Stimulated activated CD4-positive, alpha-beta T cell treated with anti-CD3 and anti-CD28 coated beads, Interleukin-15, amount 100 ng/mL, for 24 hours (primary cell): ENCODE measurements at regions not wholly inside any gene's neighbourhood (a gene's known extent, or its start where the extent isn't known, plus 50 kb on each side); places are given as distances from the start of the nearest gene placed in this dataset.

ENCODE experiments used
- DNase-seq: peaks from one replicate; pipeline ENCODE4 v3.0.0-alpha.2; 2020

DNA sequence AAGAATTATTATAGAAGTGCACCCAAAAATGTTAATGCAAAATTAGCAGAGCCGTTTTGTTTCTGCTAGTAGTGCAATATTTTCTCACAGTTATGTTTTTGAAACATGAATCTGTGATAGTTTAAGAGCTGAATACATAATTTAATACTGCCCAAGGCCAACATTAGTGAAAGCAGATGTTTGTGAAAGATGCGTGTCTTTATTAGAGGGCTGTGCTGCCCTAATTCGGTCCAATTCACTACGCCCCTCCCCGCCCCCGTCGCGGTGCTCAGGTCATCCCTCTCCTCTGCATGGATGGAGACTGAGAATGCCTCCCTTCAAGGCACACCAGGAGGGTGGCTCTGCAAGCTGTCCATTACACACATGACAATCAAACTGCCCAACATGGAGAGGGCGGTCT, 172.0 kb downstream of the TEX36 start:
- no peak for DNase-seq

DNA sequence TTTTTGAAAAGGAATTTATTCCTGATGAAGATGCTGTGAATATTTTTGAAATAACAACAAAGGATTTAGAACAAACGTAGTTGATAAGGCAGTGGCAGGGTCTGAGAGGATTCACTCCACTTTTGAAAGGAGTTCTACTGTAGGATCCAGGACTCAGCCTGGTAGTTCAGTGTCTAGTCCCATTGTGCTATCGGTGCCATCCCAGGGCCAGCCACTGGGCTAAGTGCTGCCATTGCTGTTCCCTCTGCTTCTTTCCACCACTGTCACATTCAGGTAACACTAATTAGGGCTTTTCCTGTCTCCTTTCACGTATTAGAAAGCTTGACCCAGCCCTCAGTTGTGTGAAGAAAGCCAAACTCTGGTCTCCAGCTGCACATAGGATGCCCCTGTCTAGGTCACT, 177.3 kb downstream of the TEX36 start:
- no peak for DNase-seq

DNA sequence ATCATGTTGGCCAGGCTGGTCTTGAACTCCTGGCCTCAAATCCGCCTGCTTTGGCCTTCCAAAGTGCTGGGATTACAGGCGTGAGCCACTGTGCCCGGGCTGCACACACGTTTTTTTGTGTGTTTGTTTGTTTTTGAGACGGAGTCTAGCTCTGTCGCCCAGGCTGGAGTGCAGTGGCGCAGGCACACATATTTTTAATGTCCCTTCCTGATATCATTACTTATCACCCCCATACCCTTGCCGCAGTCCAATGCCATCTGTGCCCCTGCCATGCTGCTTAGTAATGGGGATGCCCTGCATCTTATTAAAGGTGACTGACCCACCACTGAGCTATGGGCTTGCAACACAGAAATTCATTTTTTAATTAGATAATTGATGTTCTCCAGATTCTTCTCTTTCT, 180.7 kb downstream of the TEX36 start:
- no peak for DNase-seq

DNA sequence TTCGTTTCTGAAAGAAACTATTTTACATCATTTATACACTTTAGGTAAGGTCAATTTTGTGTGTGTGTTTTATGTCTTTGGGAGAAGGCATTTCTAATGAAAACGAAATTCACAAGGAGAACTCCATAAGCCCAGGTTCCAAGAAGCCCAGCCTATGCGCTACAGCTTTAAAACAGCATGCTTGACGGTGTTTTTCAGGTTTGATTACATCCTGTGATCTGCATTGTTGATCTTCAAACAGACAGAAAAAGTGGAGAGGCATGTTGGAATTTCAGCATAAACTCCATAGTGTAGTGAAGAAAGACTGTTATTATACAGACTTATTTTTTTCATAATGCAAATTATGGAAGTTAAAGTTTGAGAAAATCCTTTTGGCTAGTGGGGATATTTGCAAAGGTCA, 187.6 kb downstream of the TEX36 start:
- DNase-seq: no peak

DNA sequence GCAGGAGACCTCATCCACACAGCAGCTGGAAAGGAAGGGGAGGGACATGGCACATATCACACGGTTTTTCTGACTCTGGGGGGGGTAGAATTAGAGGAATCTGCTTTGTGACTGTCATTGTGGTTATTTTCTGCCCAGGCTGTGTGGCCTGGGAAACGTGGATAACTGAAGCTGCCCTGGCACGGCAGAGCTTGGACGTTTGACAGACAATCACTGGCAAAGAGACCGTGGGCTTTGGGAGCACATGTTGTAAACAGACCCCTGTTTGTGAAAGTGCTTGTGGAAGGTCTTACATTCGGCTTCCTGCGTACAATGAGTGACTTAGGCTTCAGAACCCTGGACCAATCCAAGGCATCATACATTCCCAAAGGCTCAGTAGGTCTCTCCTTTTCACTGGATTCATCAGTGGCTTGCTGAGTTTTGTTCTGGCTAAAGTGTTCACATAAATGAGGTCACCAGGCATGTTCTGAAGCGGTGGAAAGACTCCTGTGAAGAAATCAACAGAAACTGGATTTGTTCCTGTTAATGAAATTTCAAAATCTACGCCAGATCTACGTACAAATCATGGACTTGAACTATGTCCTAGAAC, 188.2 kb downstream of the TEX36 start:
- DNase-seq: no peak

DNA sequence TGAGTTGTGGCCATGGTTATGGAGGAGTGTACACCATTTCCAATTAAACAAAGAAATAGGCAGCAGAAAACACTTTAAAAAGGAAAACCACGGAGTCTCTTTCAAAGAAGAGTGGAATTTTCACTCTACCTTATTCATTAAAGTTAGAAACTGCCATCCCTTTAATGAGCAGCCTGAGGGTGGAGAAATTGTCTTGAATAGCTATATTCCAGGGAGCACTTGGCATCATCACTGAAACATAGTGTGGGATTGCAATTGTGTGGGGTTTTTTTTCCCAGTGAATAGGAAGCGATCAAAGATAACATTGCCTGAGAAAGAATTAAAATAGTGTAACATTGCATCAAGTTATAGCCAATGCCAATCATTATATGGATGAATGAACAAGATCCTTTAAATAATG, 191.6 kb downstream of the TEX36 start:
- no peak for DNase-seq

DNA sequence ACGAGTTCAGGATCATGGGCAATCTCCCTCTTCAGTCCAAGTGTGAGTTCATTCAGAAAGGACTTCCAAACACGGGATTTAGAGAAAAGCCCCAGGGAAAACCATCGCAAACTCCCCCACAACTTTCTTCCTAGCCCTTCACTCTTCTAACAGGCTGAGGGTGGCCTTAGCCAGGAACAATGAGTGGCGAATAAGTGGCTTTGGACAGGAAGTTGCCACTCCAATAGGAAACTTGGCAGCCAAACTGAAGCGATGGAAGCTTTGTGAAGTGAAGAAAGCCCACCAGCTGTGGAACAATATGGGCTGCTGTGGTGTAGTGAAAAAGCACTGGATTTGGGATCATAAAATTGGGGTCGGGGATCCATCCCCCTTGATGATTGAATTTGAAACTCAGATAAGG, 193.2 kb downstream of the TEX36 start:
- DNase-seq: no peak

DNA sequence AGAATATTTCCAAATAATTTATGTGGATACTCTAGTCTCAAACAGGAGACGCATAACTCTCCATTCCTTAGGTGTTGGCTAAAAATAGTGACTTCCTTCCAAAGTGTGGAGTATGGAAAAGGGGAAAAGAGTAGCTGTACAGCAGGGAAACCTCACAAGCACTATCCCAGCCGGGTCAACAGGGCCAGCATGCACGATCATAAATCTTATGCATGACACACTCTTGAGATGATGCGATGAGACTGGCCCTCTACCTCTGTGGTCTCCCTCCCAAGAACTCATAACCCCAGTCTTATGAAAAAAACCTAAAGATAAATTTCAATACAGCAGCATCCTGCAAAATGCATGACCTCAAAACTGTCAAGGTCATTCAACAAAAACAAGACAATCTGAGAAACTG, 197.3 kb downstream of the TEX36 start:
- no peak for DNase-seq

DNA sequence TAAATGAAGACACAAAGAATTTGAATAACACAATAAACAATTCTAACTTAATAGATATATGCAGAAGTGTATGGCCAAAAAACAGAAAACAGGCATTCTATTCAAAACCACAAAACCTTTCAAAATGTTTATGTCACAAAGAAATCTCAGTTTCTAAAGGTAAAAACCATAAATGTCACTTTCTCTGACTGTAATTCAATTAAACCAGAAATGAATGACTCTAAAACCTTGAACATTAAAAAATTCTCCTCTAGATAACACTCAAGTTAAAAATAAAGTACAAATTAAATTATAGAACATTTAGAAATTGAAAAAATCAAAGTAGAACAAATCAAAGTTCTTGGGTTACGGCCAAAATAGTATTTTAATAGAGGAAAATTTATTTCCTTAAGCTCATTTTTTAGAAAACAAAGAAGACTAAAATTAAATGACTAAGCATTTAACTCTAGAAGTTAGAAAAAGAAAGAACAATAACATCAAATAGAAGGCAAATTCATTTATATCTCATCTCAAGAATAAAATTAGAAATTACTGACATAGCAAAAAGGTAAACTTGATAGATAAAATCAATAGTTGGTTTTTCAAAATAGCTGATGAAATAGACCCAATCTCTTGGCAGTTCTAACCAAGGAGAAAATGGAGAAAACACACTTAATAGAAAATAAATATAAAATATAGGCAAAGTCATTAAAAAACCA, 198.8 kb downstream of the TEX36 start:
- no peak for DNase-seq

DNA sequence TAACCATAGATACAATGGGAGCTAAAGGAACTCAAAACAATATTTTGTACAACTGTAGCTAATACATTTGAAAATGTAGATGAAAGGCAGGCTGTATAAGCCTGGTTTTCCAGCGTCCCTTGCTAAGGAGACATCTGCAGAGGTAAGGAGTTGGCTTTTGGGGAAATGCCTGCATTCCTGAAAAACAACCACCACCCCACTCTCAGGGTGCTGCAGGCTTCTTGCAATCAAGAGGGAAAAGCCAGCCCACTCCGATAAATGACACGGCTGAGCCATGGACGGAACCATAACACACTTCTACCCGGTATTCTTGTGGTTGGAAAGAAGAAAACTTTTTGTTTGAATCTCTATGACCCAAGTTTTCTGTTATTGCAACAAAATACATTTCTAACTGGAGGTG, 200.3 kb downstream of the TEX36 start:
- DNase-seq: no peak

DNA sequence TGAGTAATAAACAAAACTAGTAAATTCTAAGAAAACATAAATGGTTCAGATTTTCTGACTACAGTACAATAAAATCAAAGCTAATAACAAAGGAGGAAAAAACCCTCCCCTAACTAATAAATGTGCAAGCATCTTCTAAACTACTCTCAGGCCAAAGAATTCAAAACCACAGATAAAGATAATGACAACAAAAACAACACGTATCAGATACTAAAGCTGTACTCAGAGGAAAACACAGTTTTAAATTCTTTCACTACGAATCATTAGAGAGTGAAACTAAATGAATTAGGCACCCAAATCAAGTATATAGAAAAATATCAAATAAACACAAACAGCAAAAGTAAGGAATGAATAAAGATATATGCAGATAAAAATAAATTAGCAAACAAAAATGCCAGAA, 200.9 kb downstream of the TEX36 start:
- no peak for DNase-seq

DNA sequence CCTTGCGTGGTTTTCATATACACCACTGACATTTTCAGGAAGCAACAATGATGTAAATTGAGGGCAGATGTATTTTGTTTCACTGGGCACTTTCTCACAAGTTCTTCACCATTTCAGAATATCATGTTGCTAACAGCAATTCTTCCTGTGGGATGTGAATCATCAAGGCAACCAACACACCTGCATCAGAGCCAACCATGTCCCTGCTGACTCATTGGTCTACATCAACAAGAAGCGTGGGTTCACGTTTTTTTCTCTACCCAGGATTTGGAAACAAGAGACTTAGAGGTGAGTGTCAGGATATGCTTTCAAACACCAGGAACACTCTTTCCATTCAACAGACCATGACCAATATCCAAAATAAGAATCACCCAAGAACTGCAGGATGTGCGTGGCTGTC, 203.9 kb downstream of the TEX36 start:
- no peak for DNase-seq

DNA sequence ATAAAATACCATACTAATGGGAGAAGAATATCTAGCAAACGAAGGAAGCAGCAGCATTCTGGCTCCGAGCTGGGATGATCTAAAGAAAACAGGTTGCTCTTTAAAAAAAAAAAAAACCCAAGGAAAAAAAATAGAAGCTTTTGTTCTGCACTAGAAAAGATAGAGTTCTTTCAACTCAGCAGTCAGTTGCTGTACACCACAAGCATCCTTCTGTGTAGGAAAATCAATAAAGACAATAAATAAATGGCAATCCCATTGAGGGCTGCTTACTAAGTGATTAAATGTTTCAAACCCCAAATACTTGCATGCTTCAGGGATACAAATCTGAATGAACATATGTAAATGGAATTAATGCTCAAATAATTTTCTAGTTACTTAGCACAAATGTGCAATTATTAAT, 207.1 kb downstream of the TEX36 start:
- DNase-seq: no peak

DNA sequence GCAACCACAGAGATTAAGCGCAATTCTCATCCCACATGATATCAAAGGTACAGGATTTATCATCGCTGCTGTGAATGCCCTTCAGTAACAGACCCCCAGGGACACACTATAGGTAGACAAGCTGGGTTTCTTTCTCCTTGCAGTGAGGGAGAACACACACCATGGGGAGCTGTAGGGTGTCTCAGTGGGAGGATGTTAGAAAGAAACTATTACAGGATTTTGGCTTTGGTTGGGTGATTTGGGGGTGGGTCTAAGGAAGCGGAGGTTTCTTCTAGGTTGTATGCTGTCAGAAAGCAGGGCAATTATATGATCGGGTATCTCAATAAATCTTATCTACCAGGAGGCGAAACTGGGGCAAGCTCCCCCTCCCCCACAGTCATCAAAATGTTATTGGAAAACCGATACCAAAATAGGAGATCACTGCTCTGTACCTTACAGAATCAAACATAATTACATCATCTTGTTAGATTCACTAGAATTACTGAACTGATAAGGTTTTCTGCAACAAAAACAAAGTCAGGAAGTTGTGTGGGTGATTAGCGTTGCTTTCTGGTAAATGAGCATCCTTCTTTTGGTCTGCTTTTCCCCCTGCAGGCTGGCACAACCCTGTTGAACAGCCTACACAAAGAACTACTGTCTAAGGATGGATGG, 209.7 kb downstream of the TEX36 start:
- DNase-seq: no peak

DNA sequence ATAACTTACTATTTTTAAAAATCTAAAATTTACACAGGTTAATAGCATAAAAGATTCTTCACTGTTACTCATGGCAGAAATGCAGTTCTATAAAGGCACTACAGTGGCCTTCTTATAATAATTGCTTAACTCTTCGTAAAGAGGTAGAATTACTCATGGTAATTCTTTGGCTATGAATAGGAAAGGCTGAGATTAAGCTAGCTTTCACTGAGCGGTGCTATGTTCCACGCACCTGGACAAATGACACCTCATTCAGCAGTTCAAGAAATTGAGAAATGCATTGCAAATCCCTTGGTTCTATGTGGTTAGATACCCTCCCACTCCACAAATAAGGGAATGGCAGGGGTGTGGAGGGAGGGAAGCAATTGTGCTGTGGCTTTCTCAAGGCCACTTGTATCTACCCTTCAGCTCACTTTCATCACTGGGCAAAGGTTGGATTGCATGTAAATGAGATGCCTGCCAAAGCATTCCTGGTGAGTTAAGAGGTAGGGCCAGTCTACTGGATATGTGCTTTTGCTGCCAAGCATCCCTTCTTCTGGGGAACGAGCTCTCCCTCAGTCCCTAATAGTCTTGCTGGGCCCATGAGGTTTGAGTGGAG, 210.9 kb downstream of the TEX36 start:
- no peak for DNase-seq

DNA sequence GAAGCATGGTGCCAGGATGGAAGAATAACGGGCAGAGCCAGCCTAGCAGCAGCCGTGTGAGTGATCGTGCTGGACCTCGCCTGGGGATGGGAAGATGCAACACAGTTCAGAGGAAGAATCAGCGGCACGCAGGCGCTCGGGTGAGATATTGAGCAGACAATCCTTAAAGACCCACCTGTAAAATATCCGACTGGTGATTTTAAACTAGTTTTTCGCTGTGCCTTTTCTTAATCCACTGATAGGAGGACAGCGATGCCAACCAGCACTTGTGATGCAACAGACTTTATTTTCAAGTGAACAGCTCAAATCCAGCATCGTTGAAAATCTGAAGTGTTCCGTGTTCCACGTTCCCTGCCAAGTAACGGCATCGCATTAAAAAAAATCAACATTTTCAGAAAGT, 214.7 kb downstream of the TEX36 start:
- no peak for DNase-seq

DNA sequence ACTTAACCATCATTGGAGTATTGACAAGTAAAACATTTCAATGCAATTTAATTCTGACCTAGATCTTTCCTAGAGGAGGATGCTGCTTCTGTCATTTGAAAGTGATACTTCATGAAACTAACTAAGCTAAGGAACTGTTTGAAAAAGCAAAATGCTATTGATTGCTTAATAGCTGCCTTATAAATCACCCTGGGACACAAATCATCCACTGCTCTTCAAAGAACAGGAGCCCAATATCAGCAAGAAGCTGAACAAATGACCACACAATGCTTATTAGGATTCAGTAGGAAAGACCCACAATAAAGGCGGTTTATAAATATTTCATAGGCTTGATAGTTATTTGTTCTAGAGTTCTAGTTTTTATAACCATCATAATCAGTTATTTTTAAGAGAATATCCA, 216.3 kb downstream of the TEX36 start:
- DNase-seq: no peak

DNA sequence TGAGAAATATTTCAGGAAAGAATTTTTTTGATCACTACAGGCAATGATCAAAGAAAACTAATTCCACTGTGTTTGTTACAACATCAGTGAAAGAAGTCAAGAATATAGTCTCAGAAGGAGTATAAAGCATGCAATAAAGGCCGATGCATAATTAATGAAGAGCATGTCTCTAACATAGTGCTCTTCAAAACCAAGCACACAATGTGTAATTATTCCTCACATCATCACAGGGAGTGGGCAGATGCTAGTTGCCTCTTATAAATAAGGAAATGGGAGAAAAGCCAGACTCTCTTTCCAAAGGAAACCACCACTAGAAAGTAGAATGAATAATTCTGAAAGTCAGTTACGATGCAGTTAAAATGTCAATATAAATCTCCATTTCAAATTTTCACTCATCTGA, 220.1 kb downstream of the TEX36 start:
- no peak for DNase-seq

DNA sequence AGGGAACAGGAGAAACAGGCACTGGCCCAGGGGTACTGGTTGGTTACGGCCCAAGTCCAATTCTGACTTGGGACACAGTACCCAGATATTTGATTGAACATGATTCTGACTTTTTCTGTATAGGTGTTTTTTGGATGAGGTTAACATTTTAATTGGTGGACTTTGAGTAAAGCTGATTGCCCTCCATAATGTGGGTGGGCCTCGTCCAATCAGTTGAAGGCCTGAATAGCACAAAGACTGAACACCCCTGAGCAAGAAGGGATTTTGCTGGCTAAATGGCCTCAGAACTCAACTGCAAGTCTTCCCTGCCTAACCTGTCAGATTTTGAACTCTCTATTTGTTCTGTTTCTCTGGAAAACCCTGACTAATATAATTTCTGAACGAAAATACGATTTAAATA, 222.6 kb downstream of the TEX36 start:
- no peak for DNase-seq

DNA sequence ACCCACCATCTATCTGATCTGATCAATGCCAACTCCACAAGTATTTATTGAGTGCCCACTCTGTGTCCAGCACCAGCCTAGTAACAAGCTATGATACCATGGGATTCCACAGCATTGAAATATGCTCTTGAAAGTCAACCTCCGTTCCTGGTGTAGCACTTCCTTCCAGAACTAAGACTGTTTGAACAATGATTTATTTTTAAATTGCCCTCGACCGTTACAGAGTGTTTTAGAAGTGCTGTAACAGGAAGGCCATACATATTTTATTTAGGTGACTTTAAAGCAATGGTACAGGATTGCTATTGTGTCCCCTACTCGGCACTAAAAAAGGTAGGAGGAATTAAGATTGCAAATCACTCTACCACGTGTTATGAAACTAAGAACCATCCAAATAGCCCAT, 225.6 kb downstream of the TEX36 start:
- no peak for DNase-seq

DNA sequence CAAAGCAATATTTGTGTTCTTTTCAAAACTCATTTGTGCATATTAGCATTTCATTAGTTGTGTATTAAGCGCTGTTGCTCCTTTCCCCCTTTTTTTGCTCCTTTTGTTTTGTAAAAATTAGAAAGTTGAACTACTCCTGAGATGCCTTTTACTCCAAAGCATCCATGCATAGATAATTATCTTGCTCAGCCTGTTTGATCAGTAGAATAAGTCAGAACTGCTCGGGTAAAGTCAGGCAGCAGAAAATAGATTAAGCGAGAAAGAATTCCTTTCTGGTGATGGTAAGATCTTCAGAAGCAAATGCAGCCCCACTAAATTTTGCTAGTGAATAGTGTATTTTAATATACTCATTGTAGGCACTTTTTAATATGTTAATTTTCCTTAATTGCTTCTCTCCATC, 227.1 kb downstream of the TEX36 start:
- no peak for DNase-seq

DNA sequence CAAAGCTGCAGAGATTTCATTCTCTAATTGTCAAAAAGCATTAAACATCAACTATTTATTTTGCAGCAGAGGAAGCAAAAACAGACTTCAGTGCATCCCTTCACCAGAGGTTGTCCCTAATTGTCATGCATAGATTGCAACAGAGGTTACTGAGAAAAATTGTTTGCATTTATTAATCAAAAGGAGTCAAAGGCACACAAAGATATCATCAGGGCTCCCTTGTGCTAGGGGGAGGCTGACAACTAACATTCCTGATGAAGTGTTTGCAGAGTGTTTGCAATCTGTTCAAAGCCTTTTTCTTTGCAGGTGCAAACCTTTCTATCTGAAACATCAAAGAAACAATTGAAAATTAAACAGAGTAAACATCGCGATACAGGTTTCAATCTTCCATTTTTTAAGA, 227.5 kb downstream of the TEX36 start:
- DNase-seq: no peak

DNA sequence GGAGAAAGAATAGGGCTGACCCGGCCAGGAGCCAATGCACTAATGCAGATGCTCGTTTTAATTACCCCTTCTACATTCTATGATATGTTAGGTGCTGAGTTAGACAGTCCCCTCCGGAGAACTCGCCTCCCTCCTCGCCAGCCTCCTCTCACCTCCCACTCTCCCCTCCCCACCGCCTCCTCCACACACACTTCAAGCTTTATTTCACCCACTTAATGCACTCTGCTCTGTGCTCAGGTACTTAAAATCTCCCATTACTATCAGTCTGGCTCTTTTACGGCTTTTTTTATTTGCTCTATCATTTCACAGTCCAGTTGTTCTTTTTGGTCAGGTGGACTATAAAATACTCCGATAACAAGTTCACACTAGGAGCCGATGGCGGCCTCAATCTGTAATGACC, 231.6 kb downstream of the TEX36 start:
- DNase-seq: no peak

DNA sequence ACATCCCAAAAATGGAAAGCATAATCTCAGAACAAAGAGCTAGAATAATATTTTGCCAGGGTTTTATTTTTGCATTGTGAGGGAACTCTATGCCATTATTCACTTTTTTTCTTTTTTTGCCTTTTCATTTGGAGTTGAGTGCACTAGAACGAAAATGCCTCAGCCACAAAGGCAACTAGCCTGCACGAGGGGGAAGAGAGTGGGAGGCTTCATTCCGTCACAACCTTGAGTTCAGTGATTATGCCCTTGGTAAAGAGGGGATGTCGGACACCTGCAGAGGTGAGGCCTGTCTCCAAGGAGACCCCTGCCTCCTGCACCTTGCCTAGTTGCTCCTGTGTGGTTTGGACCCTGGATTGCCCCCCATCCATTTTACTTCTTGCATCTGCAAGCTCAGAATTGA, 232.7 kb downstream of the TEX36 start:
- no peak for DNase-seq
